ENCODE measurements at regions not wholly inside any gene's neighbourhood (a gene's known extent, or its start where the extent isn't known, plus 50 kb on each side); places are given as distances from the start of the nearest gene placed in this dataset.
"Not testable (repeated sequence)": the region's sequence is repeated elsewhere in the genome, so short reads cannot be mapped to it uniquely, and the experiment has no call there.

- DNase-seq, result no peak
Observed at GRCh38 chr5:60437308-60437707, 262.7 kb downstream of the DEPDC1B start.

- DNase-seq, result no peak
Observed at GRCh38 chr5:60436518-60436917, 263.4 kb downstream of the DEPDC1B start.

- DNase-seq, result no peak
Observed at GRCh38 chr5:60435808-60436207, 264.2 kb downstream of the DEPDC1B start.

GRCh38 chr5:60426189-60426588, 273.8 kb downstream of the DEPDC1B start:
- DNase-seq, result not testable (repeated sequence)

- DNase-seq, result not testable (repeated sequence)
Observed at GRCh38 chr5:60420773-60421172, 279.2 kb downstream of the DEPDC1B start.

GRCh38 chr5:60417500-60418181, 282.3 kb downstream of the DEPDC1B start:
- DNase-seq, result no peak

- no peak for DNase-seq
Observed at GRCh38 chr5:60415443-60415842, 284.5 kb downstream of the DEPDC1B start.

GRCh38 chr5:60410427-60410826, 289.5 kb downstream of the DEPDC1B start:
- no peak for DNase-seq

GRCh38 chr5:60404171-60404570, 295.8 kb downstream of the DEPDC1B start:
- DNase-seq, result no peak

- DNase-seq, result no peak
Observed at GRCh38 chr5:60403343-60404006, 296.5 kb downstream of the DEPDC1B start.

- no peak for DNase-seq
Observed at GRCh38 chr5:60402161-60402785, 297.7 kb downstream of the DEPDC1B start.

- DNase-seq, result no peak
Observed at GRCh38 chr5:60401526-60401925, 298.4 kb downstream of the DEPDC1B start.

- DNase-seq, result no peak
Observed at GRCh38 chr5:60399507-60399906, 300.5 kb downstream of the DEPDC1B start.

GRCh38 chr5:60395712-60396329, 304.1 kb downstream of the DEPDC1B start:
- no peak for DNase-seq

GRCh38 chr5:60387051-60387440, 312.9 kb downstream of the DEPDC1B start:
- no peak for DNase-seq

- DNase-seq, result no peak
Observed at GRCh38 chr5:60386436-60387050, 313.4 kb downstream of the DEPDC1B start.

- no peak for DNase-seq
Observed at GRCh38 chr5:60382716-60383115, 317.2 kb downstream of the DEPDC1B start.

- DNase-seq, result no peak
Observed at GRCh38 chr5:60379907-60380306, 320.1 kb downstream of the DEPDC1B start.

- no peak for DNase-seq
Observed at GRCh38 chr5:60377826-60378225, 322.1 kb downstream of the DEPDC1B start.

- DNase-seq, result no peak
Observed at GRCh38 chr5:60376860-60377259, 323.1 kb downstream of the DEPDC1B start.

- no peak for DNase-seq
Observed at GRCh38 chr5:60374409-60374808, 325.6 kb downstream of the DEPDC1B start.

GRCh38 chr5:60372786-60373185, 327.2 kb downstream of the DEPDC1B start:
- DNase-seq, result no peak

GRCh38 chr5:60371065-60371464, 328.9 kb downstream of the DEPDC1B start:
- no peak for DNase-seq

Data from NCI-H1048 (cell line).